OCI-LY3 (cell line): ENCODE measurements at regions not wholly inside any gene's neighbourhood (a gene's known extent, or its start where the extent isn't known, plus 50 kb on each side); places are given as distances from the start of the nearest gene placed in this dataset.

Source experiments
- H2AFZ ChIP-seq: fragments of 200-600, 300-600 bp; shearing (Covaris generic); 2 replicates; pipeline ENCODE4 v1.6.0; 2014; ENCODE audit warnings: antibody characterized with exemption, low read depth, low read length
- H3K27ac ChIP-seq: fragments of 200-600, 300-600 bp; sonication (generic); 2 replicates; pipeline ENCODE4 v1.5.1; 2014; ENCODE audit warnings: mild to moderate bottlenecking, low read length, moderate library complexity, mixed read lengths
- H3K27me3 ChIP-seq: fragments of 200-600, 300-600 bp; sonication (generic); 2 replicates; pipeline ENCODE4 v1.6.1; 2014; ENCODE audit warnings: low read depth, low read length, mixed read lengths
- H3K36me3 ChIP-seq: fragments of 200-600, 300-600 bp; sonication (generic); replicated peaks from 2 replicates; pipeline ENCODE3; 2014; ENCODE audit warnings: low read depth, low read length, mixed read lengths
- H3K4me1 ChIP-seq: fragments of 300-600, 200-600 bp; sonication (generic); 2 replicates; pipeline ENCODE4 v1.6.1; 2014; ENCODE audit warnings: low read length, mixed read lengths
- H3K4me2 ChIP-seq: fragments of 200-600, 300-600 bp; sonication (generic); 2 replicates; pipeline ENCODE4 v1.6.1; 2014; ENCODE audit warnings: low read length, mixed read lengths
- H3K4me3 ChIP-seq: fragments of 300-600, 200-600 bp; sonication (generic); 2 replicates; pipeline ENCODE4 v1.5.1; 2014; ENCODE audit warnings: antibody characterized with exemption, mild to moderate bottlenecking, low read length, moderate library complexity
- H3K79me2 ChIP-seq: fragments of 300-600, 200-600 bp; shearing (Covaris generic); 2 replicates; pipeline ENCODE4 v1.6.1; 2014; ENCODE audit warnings: mild to moderate bottlenecking, low read length, mixed read lengths
- H3K9ac ChIP-seq: fragments of 300-600, 200-600 bp; shearing (Covaris generic); 2 replicates; pipeline ENCODE4 v1.6.0; 2014; ENCODE audit warnings: mild to moderate bottlenecking, low read length, moderate library complexity
- H3K9me3 ChIP-seq: fragments of 200-600, 300-600 bp; shearing (Covaris generic); 2 replicates; pipeline ENCODE4 v1.6.1; 2014; ENCODE audit warnings: low read length, mixed read lengths; ENCODE audit not compliant: insufficient read depth
- H4K20me1 ChIP-seq: fragments of 200-600, 300-600 bp; sonication (generic); 2 replicates; pipeline ENCODE4 v1.6.1; 2016; ENCODE audit warnings: low read length, mixed read lengths; ENCODE audit not compliant: insufficient read depth
- CTCF ChIP-seq: fragments of 200-600, 300-600 bp; sonication (generic); IDR thresholded peaks from 2 replicates; pipeline ENCODE4 v1.5.1; 2014; ENCODE audit warnings: antibody characterized with exemption, low read length, low read depth
- EZH2phosphoT487 ChIP-seq: fragments of 200-600 bp; shearing (Covaris generic); IDR thresholded peaks from 2 replicates; pipeline ENCODE4 v1.6.1; 2018; ENCODE audit warnings: antibody characterized with exemption, mixed run types, low read depth

- Histone ChIP-seq H3K27ac (no peak overlapping the region), H3K4me3 (no peak overlapping the region), H4K20me1 (no peaks in the 10 kb centered on the region), H3K4me1 (no peaks in the 10 kb centered on the region), H2AFZ (no peak overlapping the region), H3K36me3 (no peaks in the 10 kb centered on the region), H3K4me2 (no peak overlapping the region), H3K27me3 (no peaks in the 10 kb centered on the region), H3K9me3 (peaks cover 5% of the 10 kb centered on the region), H3K9ac (no peak overlapping the region), H3K79me2 (no peaks in the 10 kb centered on the region)
- TF ChIP-seq CTCF (no peak), EZH2phosphoT487 (no peak)
Measured at GRCh38 chr18:43649649-43650357, 372.5 kb upstream of the SYT4 start.

- H3K27ac ChIP-seq, result no peak overlapping the region
Measured at GRCh38 chr18:43650426-43650825, 373.1 kb upstream of the SYT4 start.

GRCh38 chr18:43651057-43651456 is 373.8 kb upstream of the SYT4 start:
- H3K9ac ChIP-seq, result no peak overlapping the region
- H4K20me1 ChIP-seq, result no peaks in the 10 kb centered on the region
- no peaks in the 10 kb centered on the region for H3K79me2 ChIP-seq
- H3K27ac ChIP-seq, result no peak overlapping the region
- H3K4me2 ChIP-seq, result no peak overlapping the region
- H2AFZ ChIP-seq, result no peak overlapping the region
- no peaks in the 10 kb centered on the region for H3K27me3 ChIP-seq
- H3K4me3 ChIP-seq, result no peak overlapping the region
- no peaks in the 10 kb centered on the region for H3K4me1 ChIP-seq
- H3K36me3 ChIP-seq, result no peaks in the 10 kb centered on the region
- peaks cover 5% of the 10 kb centered on the region for H3K9me3 ChIP-seq
- no peak for TF ChIP-seq EZH2phosphoT487
- TF ChIP-seq CTCF, result no peak

More at GRCh38 chr18:43650426-43650825, 373.1 kb upstream of the SYT4 start:
- Histone ChIP-seq H3K79me2 (no peaks in the 10 kb centered on the region), H3K4me2 (no peak overlapping the region), H3K36me3 (no peaks in the 10 kb centered on the region), H3K4me3 (no peak overlapping the region), H3K27me3 (no peaks in the 10 kb centered on the region), H4K20me1 (no peaks in the 10 kb centered on the region), H3K4me1 (no peaks in the 10 kb centered on the region), H3K9me3 (peaks cover 5% of the 10 kb centered on the region), H3K9ac (no peak overlapping the region), H2AFZ (no peak overlapping the region)
- TF ChIP-seq EZH2phosphoT487, result no peak
- TF ChIP-seq CTCF, result no peak

GRCh38 chr18:43656547-43656946 is 379.3 kb upstream of the SYT4 start:
- Histone ChIP-seq H3K79me2 (no peaks in the 10 kb centered on the region), H3K27ac (no peak overlapping the region), H4K20me1 (no peaks in the 10 kb centered on the region), H3K4me2 (no peak overlapping the region), H3K4me3 (no peak overlapping the region), H3K9me3 (no peaks in the 10 kb centered on the region), H3K9ac (no peak overlapping the region), H3K27me3 (no peaks in the 10 kb centered on the region), H3K36me3 (no peaks in the 10 kb centered on the region), H2AFZ (no peak overlapping the region), H3K4me1 (peaks cover under 1% of the 10 kb centered on the region; the same call in 1 of the 2 replicates)
- TF ChIP-seq EZH2phosphoT487 (no peak), CTCF (no peak)
